ENCODE measurements at regions not wholly inside any gene's neighbourhood (a gene's known extent, or its start where the extent isn't known, plus 50 kb on each side); places are given as distances from the start of the nearest gene placed in this dataset.
A peak's percentile ranks its signal among the peaks of the same experiment; 100 is the strongest.

DNA sequence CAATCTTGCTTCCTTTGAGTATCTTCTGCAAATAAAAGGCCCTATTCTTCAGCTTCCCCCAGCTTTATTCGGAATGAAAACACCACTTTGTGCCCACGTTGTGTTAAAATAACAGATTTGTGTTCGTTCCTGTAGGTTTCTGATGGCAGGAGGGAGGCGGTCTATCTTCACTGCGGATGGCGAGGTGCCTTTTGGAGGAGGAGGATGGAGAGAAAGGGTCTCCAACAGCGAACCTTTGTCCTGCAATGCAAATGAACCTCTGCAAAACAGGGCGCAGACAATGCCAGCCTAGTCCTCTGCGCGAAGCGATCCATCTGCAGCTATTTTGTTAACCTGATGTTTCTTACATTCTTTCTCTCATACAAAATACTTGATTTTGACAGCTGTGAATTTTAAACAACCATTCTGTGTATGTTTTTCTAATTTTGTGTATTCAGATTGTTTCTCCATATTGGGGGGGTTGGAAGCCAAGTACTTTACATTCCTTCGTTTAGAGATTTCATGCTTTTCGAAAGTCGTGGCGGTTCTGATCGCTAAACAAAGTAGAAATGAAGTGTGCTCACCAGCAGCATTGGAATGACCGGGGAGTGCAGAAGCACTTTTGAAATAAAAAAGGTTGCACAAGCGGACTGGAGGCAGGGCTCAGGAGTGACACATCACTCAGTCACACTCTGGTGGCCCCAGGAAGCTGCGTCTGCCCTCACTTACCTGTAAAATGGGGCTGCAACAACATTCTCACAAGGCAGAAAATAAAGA, 279.0 kb upstream of the IRX5 start:
- intact Hi-C loops (cut with DNase I), result no loop called here
- no peak overlapping the region for H3K4me3 ChIP-seq (ENCODE audit: low read length in 2 of 2)
- no peaks in the 10 kb centered on the region for H3K36me3 ChIP-seq (ENCODE audit: control insufficient read depth in 1 of 2, insufficient read depth in 2 of 2, low read length in 1 of 2)
- H3K27me3 ChIP-seq (ENCODE audit: control insufficient read depth in 1 of 2, insufficient read depth in 2 of 2, low read length in 1 of 2), result no peaks in the 10 kb centered on the region
- 89 to 94% methylated on average over 19 of the region's 19 CpGs for WGBS, 2 donors
- no peaks in the 10 kb centered on the region for H3K9me3 ChIP-seq (ENCODE audit: control insufficient read depth, low read length)
- ATAC-seq (ENCODE audit: low FRiP score), result no peak
- H3K27ac ChIP-seq (ENCODE audit: low read depth in 1 of 2, low read length in 2 of 2), result no peak overlapping the region
- no peak for DNase-seq
- H3K4me1 ChIP-seq (ENCODE audit: control insufficient read depth in 1 of 2, insufficient read depth in 2 of 2, low read length in 2 of 2), result peaks cover 4 to 7% of the 10 kb centered on the region in 2 donors

DNA sequence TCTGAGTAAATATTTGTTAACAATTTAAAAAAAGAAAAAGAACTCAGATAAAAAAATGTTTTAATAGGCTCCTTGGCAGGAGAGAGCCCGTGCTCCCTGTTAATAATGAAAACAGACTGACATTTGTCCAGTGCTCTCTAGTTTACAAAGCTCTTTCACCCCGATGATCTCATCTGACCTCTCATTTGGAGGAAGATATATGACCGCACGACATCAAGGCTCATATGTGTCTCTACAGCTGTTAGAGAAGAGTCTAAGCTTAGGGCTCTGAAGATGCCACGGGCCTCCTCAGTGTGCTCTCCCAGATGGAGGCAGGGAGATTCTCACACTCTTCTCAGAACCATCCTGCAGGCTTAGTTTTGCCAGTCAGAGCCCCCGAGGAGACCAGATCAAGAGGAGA, 280.8 kb upstream of the IRX5 start:
- H3K9me3 ChIP-seq (ENCODE audit: control insufficient read depth, low read length), result no peaks in the 10 kb centered on the region
- no peak overlapping the region for H3K27ac ChIP-seq (ENCODE audit: low read depth in 1 of 2, low read length in 2 of 2)
- no peak for ATAC-seq (ENCODE audit: low FRiP score)
- WGBS, 2 donors, result 54 to 56% methylated on average over 6 of the region's 6 CpGs
- no peak for DNase-seq
- H3K4me3 ChIP-seq (ENCODE audit: low read length in 2 of 2), result no peak overlapping the region
- no peaks in the 10 kb centered on the region for H3K27me3 ChIP-seq (ENCODE audit: control insufficient read depth in 1 of 2, insufficient read depth in 2 of 2, low read length in 1 of 2)
- H3K4me1 ChIP-seq (ENCODE audit: control insufficient read depth in 1 of 2, insufficient read depth in 2 of 2, low read length in 2 of 2), result peaks cover 0 to 6% of the 10 kb centered on the region in 2 donors
- no peaks in the 10 kb centered on the region for H3K36me3 ChIP-seq (ENCODE audit: control insufficient read depth in 1 of 2, insufficient read depth in 2 of 2, low read length in 1 of 2)
- intact Hi-C loops (cut with DNase I), result loop anchor here in 1 of 2 donors (5.0 kb wide), 1 partner anchor 277 kb away; no protein-coding TSS in a partner anchor

DNA sequence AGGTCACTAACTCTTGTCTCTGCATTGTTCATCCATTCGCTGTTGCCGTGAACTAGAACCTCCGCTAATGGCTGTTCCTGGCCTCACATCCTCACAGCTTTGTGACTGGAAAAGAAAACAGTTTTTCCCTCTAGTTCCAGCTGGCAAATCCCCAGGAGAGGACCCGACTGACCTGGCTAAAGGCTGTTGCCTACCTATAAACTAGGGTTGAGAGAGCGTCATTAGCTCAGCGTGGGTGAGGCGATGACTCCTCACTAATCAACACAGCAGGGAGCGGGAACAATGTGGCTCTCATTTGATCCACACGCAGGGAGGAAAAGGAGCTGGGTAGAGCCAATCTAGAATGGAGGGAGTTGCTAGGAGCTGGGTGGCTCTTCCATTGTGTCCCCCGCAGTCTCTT, 282.1 kb upstream of the IRX5 start:
- peak overlapping the region in 1 of 2 donors; percentile 80 for H3K27ac ChIP-seq (ENCODE audit: low read depth in 1 of 2, low read length in 2 of 2)
- ATAC-seq (ENCODE audit: low FRiP score) (no peak), DNase-seq (no peak)
- no peaks in the 10 kb centered on the region for H3K9me3 ChIP-seq (ENCODE audit: control insufficient read depth, low read length)
- intact Hi-C loops (cut with DNase I), result loop anchor here in 1 of 2 donors (5.0 kb wide), 1 partner anchor 279 kb away; no protein-coding TSS in a partner anchor
- 85% methylated on average over 10 of the region's 10 CpGs for WGBS, 2 donors
- H3K27me3 ChIP-seq (ENCODE audit: control insufficient read depth in 1 of 2, insufficient read depth in 2 of 2, low read length in 1 of 2), result no peaks in the 10 kb centered on the region
- peaks cover 0 to 2% of the 10 kb centered on the region in 2 donors for H3K4me1 ChIP-seq (ENCODE audit: control insufficient read depth in 1 of 2, insufficient read depth in 2 of 2, low read length in 2 of 2)
- H3K4me3 ChIP-seq (ENCODE audit: low read length in 2 of 2), result no peak overlapping the region
- H3K36me3 ChIP-seq (ENCODE audit: control insufficient read depth in 1 of 2, insufficient read depth in 2 of 2, low read length in 1 of 2), result no peaks in the 10 kb centered on the region

DNA sequence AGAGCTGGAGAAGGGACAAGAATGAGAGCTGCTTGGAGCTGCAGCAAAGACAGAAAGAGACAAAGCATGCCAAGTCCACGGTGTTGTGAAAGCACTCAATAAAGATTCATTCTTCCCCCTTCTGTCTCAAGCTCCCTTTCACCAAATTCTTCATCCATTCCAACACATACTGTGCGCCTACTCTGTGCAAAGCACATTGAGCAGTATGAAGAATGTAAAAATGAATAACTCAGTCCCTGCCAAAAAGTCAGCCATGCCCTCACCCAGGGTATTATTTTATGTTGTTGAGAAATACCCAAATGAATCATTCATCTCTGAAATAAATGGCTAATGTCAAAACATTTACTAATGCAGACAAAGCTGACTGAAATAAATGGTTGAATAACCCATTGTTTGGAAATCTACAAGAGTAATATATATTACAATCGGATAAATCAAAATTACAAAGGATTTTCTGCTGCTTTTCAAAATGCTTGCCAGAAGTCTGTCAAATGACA, 282.9 kb upstream of the IRX5 start:
- no peaks in the 10 kb centered on the region for H3K27me3 ChIP-seq (ENCODE audit: control insufficient read depth in 1 of 2, insufficient read depth in 2 of 2, low read length in 1 of 2)
- ATAC-seq (ENCODE audit: low FRiP score), result peak; percentile 82
- H3K4me3 ChIP-seq (ENCODE audit: low read length in 2 of 2), result no peak overlapping the region
- H3K9me3 ChIP-seq (ENCODE audit: control insufficient read depth, low read length), result no peaks in the 10 kb centered on the region
- intact Hi-C loops (cut with DNase I), result loop anchor here in 1 of 2 donors (5.0 kb wide), 1 partner anchor 280 kb away; no protein-coding TSS in a partner anchor
- DNase-seq, result no peak
- H3K36me3 ChIP-seq (ENCODE audit: control insufficient read depth in 1 of 2, insufficient read depth in 2 of 2, low read length in 1 of 2), result no peaks in the 10 kb centered on the region
- 7 to 12% methylated on average over 3 of the region's 3 CpGs for WGBS, 2 donors
- peak overlapping the region in 1 of 2 donors; percentile 85 for H3K27ac ChIP-seq (ENCODE audit: low read depth in 1 of 2, low read length in 2 of 2)
- H3K4me1 ChIP-seq (ENCODE audit: control insufficient read depth in 1 of 2, insufficient read depth in 2 of 2, low read length in 2 of 2), result peaks cover 0 to 2% of the 10 kb centered on the region in 2 donors

DNA sequence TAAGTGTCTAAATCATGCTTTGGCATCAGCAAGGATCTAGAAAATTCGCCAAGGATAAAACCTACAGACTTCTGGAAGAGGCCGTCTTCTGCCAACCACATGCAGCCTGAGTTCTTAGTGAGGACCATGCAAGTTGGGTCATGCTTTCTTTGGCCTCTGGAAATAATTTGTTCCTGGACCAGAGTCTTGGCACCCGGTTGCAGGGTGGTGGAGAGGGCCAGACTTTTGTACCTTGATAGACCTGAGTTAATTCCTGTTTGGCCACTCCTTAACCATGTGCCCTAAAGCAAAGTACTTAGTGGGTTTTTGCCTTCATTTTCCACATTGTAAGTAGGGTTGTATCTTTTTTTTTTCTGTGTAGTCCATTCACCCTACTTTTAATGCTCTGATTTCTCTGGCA, 283.4 kb upstream of the IRX5 start:
- no peaks in the 10 kb centered on the region for H3K27me3 ChIP-seq (ENCODE audit: control insufficient read depth in 1 of 2, insufficient read depth in 2 of 2, low read length in 1 of 2)
- intact Hi-C loops (cut with DNase I), result loop anchor here in 1 of 2 donors (5.0 kb wide), 1 partner anchor 280 kb away; no protein-coding TSS in a partner anchor
- no peaks in the 10 kb centered on the region for H3K36me3 ChIP-seq (ENCODE audit: control insufficient read depth in 1 of 2, insufficient read depth in 2 of 2, low read length in 1 of 2)
- DNase-seq (no peak), ATAC-seq (ENCODE audit: low FRiP score) (peak; percentile 67)
- 5 to 9% methylated on average over 3 of the region's 3 CpGs for WGBS, 2 donors
- H3K4me1 ChIP-seq (ENCODE audit: control insufficient read depth in 1 of 2, insufficient read depth in 2 of 2, low read length in 2 of 2), result peaks cover 0 to 2% of the 10 kb centered on the region in 2 donors
- H3K4me3 ChIP-seq (ENCODE audit: low read length in 2 of 2), result no peak overlapping the region
- peak overlapping the region in 1 of 2 donors; percentile 85 for H3K27ac ChIP-seq (ENCODE audit: low read depth in 1 of 2, low read length in 2 of 2)
- H3K9me3 ChIP-seq (ENCODE audit: control insufficient read depth, low read length), result no peaks in the 10 kb centered on the region

DNA sequence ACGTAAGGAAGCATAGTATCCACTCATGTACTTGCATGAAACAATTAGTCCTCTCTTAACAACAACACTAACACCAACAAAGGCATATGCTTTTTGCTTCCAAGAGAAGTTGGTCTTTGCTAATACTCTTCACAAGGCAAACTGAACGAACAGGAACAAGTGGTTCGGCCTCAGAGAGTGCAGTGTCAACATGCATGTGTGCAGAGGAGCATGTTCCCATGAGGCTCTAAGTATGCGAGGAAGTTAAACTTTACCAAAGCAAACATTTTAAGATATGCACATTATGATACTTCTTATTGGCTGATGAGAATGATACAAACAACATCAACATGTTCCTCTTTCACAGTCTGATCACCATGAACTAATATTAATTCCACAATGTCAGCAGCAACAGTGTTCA, 285.3 kb upstream of the IRX5 start:
- DNase-seq (no peak), ATAC-seq (ENCODE audit: low FRiP score) (no peak)
- Histone ChIP-seq H3K27ac (ENCODE audit: low read depth in 1 of 2, low read length in 2 of 2) (no peak overlapping the region), H3K9me3 (ENCODE audit: control insufficient read depth, low read length) (no peaks in the 10 kb centered on the region), H3K4me1 (ENCODE audit: control insufficient read depth in 1 of 2, insufficient read depth in 2 of 2, low read length in 2 of 2) (peaks cover 0 to 2% of the 10 kb centered on the region in 2 donors), H3K4me3 (ENCODE audit: low read length in 2 of 2) (no peak overlapping the region), H3K36me3 (ENCODE audit: control insufficient read depth in 1 of 2, insufficient read depth in 2 of 2, low read length in 1 of 2) (no peaks in the 10 kb centered on the region), H3K27me3 (ENCODE audit: control insufficient read depth in 1 of 2, insufficient read depth in 2 of 2, low read length in 1 of 2) (no peaks in the 10 kb centered on the region)
- intact Hi-C loops (cut with DNase I), result loop anchor here in 1 of 2 donors (5.0 kb wide), 1 partner anchor 282 kb away; no protein-coding TSS in a partner anchor
- 40 to 45% methylated on average over 4 of the region's 4 CpGs for WGBS, 2 donors

DNA sequence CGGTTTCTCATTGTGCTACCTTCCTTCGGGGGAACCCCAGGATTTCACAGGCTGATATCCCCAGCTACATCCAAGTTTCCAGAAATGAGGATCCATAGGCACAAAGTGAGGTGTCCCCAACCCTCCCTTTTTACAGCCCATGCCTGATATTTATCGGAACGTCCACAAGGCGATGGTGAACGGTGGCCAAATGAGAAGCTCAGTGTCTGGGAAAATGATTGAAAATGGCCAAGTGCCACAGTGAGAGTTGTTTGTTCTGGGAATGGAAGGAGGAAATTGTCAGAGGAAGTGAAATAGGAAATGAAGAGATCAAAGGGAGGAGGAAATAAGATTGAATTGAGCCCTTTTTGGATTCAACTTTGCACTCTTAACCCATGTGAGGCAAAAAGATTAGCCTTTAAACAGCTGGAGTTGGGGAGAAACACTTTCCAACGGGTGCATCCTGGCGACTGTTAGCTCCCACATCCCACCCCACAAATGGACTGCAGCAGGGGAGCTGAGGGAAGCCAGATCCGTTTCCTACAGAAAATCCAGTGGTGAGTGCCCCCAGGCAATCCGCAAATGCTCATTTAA, 294.4 kb upstream of the IRX5 start:
- H3K27me3 ChIP-seq (ENCODE audit: control insufficient read depth in 1 of 2, insufficient read depth in 2 of 2, low read length in 1 of 2), result no peaks in the 10 kb centered on the region
- intact Hi-C loops (cut with DNase I), result loop anchor here (10.0 kb wide), 3 partner anchors 168 to 738 kb away; partner anchors contain the start of gene IRX3 (in 2 of the 2)
- no peaks in the 10 kb centered on the region for H3K9me3 ChIP-seq (ENCODE audit: control insufficient read depth, low read length)
- H3K27ac ChIP-seq (ENCODE audit: low read depth in 1 of 2, low read length in 2 of 2), result no peak overlapping the region
- H3K4me1 ChIP-seq (ENCODE audit: control insufficient read depth in 1 of 2, insufficient read depth in 2 of 2, low read length in 2 of 2), result peaks cover 0 to 3% of the 10 kb centered on the region in 2 donors
- ATAC-seq (ENCODE audit: low FRiP score) (no peak), DNase-seq (no peak)
- H3K36me3 ChIP-seq (ENCODE audit: control insufficient read depth in 1 of 2, insufficient read depth in 2 of 2, low read length in 1 of 2), result no peaks in the 10 kb centered on the region
- no peak overlapping the region for H3K4me3 ChIP-seq (ENCODE audit: low read length in 2 of 2)
- 91 to 94% methylated on average over 10 of the region's 10 CpGs for WGBS, 2 donors

DNA sequence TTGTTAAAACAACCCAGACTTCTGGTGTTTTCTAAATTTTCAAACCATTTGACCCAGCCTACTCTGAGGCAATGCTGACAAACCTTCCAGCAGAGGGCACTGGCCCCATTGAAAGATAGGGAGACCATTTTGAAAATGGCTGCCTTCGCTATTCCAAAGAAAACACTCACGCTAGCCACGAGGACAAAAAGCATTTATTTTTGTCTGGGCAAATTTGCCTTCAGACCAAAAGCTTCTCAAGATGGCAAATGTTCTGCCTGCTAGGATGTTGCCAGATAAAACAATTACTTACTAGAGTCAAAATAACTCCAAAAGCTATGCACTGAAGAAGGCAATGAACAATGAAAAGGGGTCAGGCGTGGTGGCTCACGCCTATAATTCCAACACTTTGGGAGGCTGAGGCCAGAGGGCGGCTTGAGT, 296.7 kb upstream of the IRX5 start:
- no peaks in the 10 kb centered on the region for H3K36me3 ChIP-seq (ENCODE audit: control insufficient read depth in 1 of 2, insufficient read depth in 2 of 2, low read length in 1 of 2)
- intact Hi-C loops (cut with DNase I), result loop anchor here (2.0 to 10.0 kb wide), 7 partner anchors 171 to 741 kb away; partner anchors contain the start of genes IRX3 (in 2 of the 2) and IRX5 (in 1 of the 2)
- no peak overlapping the region for H3K4me3 ChIP-seq (ENCODE audit: low read length in 2 of 2)
- no peaks in the 10 kb centered on the region for H3K27me3 ChIP-seq (ENCODE audit: control insufficient read depth in 1 of 2, insufficient read depth in 2 of 2, low read length in 1 of 2)
- 2 to 10% methylated on average over 6 of the region's 6 CpGs for WGBS, 2 donors
- H3K27ac ChIP-seq (ENCODE audit: low read depth in 1 of 2, low read length in 2 of 2), result peak overlapping the region in 1 of 2 donors; percentile 17
- peaks cover 0 to 3% of the 10 kb centered on the region in 2 donors for H3K4me1 ChIP-seq (ENCODE audit: control insufficient read depth in 1 of 2, insufficient read depth in 2 of 2, low read length in 2 of 2)
- no peaks in the 10 kb centered on the region for H3K9me3 ChIP-seq (ENCODE audit: control insufficient read depth, low read length)
- DNase-seq (peak; percentile 68 to 79), ATAC-seq (ENCODE audit: low FRiP score) (peak; percentile 85)

Data from aorta (tissue), 5 donors.